Uterus (tissue), 2 donors: ENCODE measurements at regions not wholly inside any gene's neighbourhood (a gene's known extent, or its start where the extent isn't known, plus 50 kb on each side); places are given as distances from the start of the nearest gene placed in this dataset.
"Not testable (repeated sequence)": the region's sequence is repeated elsewhere in the genome, so short reads cannot be mapped to it uniquely, and the experiment has no call there.

Experiments
- CTCF ChIP-seq, 4 experiments: fragments of 200-600 bp in 2 of 4; fragments of 450-650 bp in 2 of 4; sonication (generic) in 2 of 4; IDR thresholded peaks; one replicate each; pipeline ENCODE4 v1.5.1; 2016 to 2019; ENCODE audit warnings: antibody characterized with exemption in 4 of 4, mild to moderate bottlenecking in 2 of 4, moderate library complexity in 1 of 4
- POLR2A ChIP-seq, 2 donors: fragments of 450-650 bp; IDR thresholded peaks; one replicate each; pipeline ENCODE4 v1.6.1; 2016; ENCODE audit warnings: antibody characterized with exemption in 2 of 2, mild to moderate bottlenecking in 1 of 2, moderate library complexity in 1 of 2

GRCh38 chr17:30666838-30667656 lies 157.4 kb downstream of the CRLF3 start:
- not testable (repeated sequence) for TF ChIP-seq CTCF, POLR2A (IDR thresholded peaks at IDR 0.05)
